GM21360 (cell line): ENCODE measurements at regions not wholly inside any gene's neighbourhood (a gene's known extent, or its start where the extent isn't known, plus 50 kb on each side); places are given as distances from the start of the nearest gene placed in this dataset.
A peak's percentile ranks its signal among the peaks of the same experiment; 100 is the strongest.
"Not testable (repeated sequence)": the region's sequence is repeated elsewhere in the genome, so short reads cannot be mapped to it uniquely, and the experiment has no call there.

Experiments
- ATAC-seq: cut with Tn5 transposase; IDR thresholded peaks from one replicate; pipeline ENCODE4 v1.9.1; 2021; ENCODE audit warnings: mild to moderate bottlenecking, moderate library complexity; ENCODE audit not compliant: unreplicated experiment

DNA sequence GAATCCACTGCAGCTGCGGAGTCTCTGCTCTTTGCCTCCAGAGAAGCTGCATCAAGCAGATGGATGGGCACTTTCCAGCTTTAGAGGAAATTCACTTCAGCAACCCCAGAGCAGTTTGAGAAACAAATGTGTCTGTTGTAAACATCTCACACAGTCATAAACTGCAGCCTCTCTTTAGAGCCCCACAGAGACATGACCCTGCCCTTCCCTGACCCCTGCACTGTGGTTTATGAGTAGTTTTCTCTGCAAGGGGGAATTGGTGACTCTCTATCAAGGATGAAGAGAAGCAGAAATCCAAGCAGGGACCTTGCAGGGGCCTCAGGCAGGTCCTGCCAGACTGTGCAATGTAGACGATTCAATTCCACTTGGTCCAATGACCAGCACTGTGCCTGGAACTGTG is 160.2 kb downstream of the SH2D4B start:
- ATAC-seq: no peak

GRCh38 chr10:80699602-80700039 is 161.9 kb downstream of the SH2D4B start:
- ATAC-seq: peak; percentile 89

DNA sequence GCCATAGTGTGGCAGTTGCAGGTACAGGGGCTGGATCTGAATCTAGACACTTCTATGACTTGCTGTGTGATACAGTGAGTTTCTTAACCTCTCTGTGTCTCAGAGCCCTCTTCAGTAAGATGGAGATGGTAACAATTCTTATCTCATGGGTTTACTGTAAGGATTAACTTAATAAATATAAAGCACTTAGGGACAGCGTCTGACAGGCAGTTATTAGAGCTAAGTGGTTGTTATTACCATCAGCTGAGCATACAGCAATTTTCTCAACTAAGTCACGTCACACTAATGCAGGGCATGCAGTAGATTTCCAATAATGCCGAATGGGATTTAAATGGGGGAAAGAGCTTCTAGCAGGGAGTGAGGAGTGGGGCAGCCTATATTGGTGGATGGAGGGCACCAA is 162.6 kb downstream of the SH2D4B start:
- ATAC-seq: no peak

DNA sequence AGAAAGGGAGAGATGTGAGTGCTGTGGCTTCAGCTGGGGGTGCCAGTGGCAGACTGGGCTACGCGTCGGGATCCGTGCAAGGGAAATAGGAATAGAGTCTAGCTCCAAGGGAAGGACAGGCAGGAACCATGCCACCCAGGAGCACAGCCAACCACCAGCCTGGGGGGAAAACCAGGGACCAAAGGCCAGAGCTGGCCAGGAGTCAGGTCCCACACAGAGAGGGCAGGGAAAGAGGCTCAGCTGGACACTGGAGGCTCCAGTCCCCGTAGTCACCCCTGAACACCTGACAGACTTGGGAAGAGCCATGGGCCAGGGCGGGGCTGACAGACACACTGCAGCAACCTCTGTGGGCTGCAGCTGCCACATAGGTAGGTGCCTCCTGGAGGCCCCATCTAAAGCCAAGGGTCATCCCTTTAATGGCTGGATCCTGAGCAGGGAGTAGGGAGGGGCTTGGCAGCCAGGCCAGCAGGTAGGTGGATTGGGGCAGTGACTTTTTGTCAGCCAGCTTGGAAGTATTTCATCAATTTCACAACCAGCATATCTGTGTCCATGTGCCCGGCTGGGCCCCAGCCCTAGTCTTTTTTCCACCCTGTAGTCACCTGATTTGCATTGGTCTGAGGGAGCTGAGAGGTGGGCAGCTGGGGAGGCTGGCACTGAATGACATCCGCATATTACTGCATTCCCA is 163.2 kb downstream of the SH2D4B start:
- no peak for ATAC-seq

- ATAC-seq: no peak
These were observed 164.0 kb downstream of the SH2D4B start for GRCh38 chr10:80701706-80702105.

DNA sequence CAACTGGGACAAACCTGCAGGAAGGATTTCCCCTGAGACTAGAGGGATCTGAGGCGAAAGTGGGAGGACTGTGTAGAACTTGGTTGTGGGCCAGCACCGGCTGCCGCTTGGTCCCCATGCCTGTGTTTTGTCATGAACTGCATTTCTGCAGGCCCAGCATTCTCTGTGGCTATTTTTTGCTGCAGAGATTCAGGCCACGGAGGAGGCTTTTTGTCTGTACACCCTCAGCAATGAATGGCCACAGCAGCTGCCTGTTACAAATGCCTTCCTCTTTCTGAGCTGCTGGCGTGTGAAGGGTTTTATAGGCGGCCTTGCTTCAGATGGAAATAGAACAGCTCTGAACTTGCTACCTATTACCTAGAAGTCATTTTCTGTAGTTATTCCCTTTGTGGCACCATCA is 164.4 kb downstream of the SH2D4B start:
- ATAC-seq: no peak

DNA sequence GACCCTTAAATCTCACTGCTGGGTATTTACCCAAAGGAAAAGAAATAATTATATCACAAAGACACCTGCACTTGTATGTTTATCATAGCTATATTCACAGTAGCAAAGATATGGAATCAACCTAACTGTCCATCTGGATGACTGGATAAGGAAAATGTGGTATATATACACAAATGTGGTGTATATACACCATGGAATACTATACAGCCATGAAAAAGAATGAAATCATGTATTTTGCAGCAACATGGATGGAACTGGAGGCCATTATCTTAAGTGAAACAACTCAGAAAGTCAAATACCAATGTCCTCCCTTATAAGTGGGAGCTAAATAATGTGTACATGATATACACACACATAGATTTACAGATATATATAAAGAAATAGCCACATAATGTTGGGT is 168.2 kb downstream of the SH2D4B start:
- no peak for ATAC-seq

DNA sequence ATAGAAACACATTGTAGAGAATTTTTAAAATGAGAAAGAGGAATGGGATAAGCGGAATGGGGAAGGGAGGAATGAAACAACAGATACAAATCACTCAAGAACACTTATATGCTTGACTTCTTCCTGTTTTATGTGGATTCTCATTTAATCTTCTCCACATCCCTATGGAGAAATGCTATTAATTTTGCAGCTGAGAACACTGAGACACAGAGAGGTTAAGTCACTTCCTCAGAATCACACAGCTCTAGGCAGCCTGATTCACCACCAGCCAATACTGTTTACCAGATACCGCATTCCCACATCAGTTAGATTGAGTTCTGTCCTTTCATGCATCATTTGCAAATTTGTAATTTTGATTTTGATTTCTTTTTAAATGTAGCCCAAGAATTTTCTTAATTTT is 170.5 kb downstream of the SH2D4B start:
- ATAC-seq: no peak

DNA sequence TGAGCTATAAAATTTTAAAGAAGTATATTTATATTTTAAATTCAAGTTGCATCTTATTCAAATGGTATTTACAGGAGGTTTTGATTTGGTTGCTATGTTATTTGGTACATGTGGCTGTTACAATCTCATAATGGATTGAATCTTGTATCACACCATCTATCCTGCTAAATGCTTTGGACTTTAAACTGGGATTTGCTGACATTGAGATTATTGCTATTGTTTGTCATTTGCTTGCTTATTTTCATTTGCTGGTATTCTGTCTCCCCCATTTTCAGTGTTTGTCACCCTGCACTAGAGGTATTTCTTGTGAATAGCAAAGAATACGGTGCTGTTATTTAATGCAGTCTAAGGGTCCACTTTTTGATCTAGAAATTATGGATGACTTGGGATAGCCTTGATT is 171.1 kb downstream of the SH2D4B start:
- no peak for ATAC-seq

- no peak for ATAC-seq
These were observed 172.2 kb downstream of the SH2D4B start for GRCh38 chr10:80709866-80710265.

DNA sequence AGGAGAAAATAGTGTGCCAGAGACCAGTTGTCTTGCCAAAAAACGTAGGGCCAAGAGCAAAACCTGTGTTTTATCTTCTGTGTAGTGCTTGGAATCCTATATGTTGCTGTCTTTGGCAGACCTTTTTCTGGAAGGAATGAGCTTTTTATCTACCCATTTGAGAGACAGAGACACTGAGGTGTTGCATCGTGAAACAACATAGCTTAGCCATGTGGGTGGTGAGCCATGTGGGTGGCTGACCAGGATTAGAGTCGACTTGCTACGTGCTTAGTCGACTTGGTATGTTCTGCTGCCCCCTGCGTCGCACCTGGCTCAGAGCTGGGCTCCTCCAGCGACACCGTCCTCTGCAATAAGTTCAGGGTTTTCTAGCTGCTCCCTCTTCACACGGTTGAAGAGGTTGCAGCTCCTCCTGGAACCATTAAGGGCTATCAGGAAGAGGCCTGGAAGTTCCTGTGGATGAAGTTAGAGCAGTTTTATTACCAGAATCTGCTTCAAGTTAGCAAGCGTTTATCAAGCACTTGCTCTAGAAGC is 175.8 kb downstream of the SH2D4B start:
- no peak for ATAC-seq

GRCh38 chr10:80714566-80714965 is 176.9 kb downstream of the SH2D4B start:
- ATAC-seq: no peak

DNA sequence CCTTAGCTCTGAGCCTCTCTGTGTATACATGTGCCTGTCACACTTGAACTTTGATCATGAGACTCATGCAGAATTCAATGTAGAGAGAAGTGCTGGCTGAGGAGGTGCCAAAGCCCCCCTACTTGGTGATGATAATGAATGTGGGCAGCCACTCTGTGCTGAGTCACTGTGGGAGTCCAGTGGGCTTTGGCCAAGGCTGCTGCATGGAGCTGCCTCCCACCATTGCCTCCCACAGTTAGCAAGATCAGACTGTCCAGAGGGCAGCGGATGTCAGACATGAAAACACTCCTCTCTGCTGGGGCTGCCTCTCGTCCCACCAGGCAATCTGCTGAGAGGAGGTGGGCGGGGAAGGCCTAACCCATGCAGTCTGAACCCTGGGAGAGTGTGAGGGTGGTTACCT is 180.3 kb downstream of the SH2D4B start:
- no peak for ATAC-seq

DNA sequence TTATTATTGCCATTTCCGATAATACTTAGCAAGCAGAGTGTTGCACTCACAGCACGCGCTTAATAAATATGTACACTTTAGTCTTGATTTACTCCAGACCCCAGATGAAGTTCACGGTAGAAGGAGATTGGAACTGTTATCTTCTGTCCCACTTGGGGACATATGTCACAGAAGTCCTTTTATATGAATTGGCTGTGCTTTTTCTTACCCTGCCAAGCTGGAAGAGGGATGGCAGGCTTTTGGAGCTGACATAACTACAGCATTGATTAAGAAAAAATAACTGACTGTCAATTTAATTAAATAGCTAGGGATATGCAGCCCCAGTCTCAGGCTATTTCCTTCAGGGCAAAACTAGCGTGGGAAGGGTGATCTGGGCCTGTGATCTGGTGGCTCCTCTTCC is 182.2 kb downstream of the SH2D4B start:
- no peak for ATAC-seq

DNA sequence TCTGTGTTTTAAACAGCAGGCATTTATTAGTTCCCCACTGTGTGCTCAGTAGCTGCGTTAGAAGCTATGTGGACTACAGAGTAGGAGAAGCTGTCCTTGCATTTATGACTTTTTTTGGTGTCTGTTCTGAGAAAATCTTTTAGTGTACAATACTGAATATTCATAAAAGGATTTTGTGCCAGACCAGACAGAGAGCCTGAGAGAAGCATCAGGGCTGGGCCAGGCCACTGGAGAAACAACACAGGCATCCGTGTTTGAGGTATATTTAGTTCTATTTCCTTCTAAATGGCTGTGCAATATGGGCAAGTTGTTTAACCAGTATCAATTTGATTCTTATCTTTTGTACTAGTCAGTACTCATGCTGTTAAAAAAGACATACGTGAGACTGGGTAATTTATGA is 182.8 kb downstream of the SH2D4B start:
- ATAC-seq: no peak

- ATAC-seq: not testable (repeated sequence)
These were observed 190.7 kb downstream of the SH2D4B start for GRCh38 chr10:80728354-80728753.

DNA sequence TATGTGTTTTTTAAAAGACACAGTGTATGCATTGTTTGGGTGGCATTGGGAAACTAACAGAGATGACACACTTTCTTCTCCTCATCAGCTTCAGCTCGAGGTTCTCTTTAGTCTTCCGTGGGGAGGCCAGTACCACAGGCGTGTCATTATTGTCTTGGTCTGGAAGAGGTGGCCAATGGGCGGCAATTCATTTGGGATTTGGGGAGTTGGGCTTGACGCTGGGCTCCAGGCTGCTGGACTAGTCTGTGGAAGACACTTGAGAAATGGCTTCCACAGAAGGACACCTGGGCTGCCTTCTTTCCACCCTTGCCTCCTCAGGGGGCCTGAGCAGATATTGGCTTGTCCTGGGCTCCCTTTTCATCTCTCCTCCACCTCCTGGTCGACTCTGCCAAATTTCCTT is 192.2 kb downstream of the SH2D4B start:
- ATAC-seq: no peak

GRCh38 chr10:80730522-80730921 is 192.8 kb downstream of the SH2D4B start:
- no peak for ATAC-seq

DNA sequence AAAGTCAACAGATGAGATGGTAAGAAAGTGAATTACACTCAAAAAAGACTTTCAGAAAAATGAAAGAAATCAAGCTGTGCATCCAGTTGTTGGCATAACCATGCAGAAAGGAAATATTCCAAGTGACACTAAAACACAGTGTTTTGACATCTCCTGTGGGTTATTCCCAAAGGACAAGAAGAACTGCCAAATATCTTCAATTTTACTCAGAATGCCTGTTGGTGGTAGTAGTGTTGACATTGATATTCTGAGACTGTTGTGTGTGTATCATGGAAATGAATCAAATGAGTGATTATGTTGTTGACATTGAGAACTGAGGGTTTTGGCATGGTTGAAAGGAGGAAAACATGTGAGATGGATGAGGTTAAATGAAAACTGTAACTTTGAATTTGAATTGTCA is 196.9 kb downstream of the SH2D4B start:
- no peak for ATAC-seq

DNA sequence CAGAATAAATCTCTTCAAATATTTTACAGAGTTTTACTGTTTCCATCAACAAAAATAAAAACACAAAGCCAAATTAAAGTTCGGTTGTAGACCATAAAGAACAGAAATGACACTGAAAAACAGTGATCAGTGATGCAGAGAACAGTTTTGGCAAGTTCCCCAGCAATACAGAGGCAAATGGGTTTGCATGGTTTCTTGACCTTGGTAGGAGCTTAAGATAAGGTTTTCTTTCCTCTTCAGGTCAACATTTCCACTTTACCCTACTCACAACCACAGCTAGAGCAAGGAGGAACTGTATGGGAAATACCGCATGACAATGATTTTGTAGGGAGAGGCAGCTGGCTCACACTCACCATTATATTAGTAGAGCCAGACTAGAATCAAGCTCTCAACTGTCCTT is 199.5 kb downstream of the SH2D4B start:
- no peak for ATAC-seq

DNA sequence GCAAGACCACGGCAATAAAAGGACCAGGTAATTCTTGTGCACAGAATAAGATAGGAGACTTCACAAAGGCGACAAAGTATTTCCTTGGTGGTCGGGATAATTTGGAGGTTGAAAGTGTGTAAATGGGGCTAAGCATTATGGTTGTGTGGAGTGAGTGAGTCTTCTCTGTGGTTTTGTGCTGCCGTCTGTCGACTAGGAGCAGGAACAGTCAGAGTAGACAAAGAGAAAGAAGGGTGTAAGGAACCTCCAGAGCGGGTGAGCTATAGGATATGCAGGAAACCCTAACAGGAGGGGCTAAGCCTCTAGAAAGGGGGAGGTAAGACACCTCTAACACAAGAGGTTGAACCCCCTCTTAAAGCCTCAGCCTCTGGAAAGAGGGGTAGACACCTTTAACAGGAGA is 201.6 kb downstream of the SH2D4B start:
- ATAC-seq: no peak

DNA sequence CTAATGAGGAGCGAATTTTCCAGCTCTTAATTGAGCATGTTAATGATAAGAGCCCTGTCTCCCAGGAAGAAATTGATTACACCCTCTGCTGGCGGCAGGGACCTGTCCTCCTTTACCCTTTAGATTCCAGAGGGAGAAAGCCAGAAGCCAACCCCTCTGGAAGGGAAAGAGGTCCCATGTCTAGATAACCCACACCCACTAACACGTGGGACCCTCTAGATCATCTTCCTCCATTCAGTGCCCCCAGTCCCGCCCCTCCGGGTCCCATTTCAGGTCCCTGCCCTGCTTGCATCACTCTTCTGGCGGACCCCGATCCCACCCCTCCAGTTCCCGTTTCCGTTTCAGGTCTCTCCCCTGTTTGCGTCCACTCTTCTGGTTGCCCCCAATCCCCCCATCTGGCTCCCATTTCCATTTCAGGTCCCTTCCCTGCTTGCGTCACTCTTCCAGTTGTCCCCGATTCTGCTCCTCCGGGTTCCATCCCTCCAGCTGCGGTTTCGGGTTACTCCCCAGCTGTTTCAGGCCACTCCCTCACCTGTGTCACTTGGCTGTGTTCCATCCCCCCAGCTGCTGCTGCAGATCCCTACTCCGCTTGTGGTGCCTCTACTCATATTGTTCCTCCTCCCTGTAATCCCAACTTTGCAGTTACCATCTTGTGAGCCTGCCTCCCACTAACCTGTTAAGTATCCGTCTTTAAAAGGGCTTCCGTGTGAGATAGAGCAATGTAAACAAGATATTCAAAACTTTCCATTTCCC is 202.4 kb downstream of the SH2D4B start:
- ATAC-seq: no peak
